Mesenteric fat pad (tissue), 1 donor: ENCODE measurements at regions not wholly inside any gene's neighbourhood (a gene's known extent, or its start where the extent isn't known, plus 50 kb on each side); places are given as distances from the start of the nearest gene placed in this dataset.
"Not testable (repeated sequence)": the region's sequence is repeated elsewhere in the genome, so short reads cannot be mapped to it uniquely, and the experiment has no call there.

Source experiments
- DNase-seq: peaks from one replicate; pipeline ENCODE4 v3.0.0-alpha.2; 2020; ENCODE audit warnings: low spot score
- donor health status: DM: yes; HTN: yes; CAD: no.

GRCh38 chr15:84094720-84095119 lies 140.9 kb upstream of the GOLGA6L4 start:
- DNase-seq: not testable (repeated sequence)

DNA sequence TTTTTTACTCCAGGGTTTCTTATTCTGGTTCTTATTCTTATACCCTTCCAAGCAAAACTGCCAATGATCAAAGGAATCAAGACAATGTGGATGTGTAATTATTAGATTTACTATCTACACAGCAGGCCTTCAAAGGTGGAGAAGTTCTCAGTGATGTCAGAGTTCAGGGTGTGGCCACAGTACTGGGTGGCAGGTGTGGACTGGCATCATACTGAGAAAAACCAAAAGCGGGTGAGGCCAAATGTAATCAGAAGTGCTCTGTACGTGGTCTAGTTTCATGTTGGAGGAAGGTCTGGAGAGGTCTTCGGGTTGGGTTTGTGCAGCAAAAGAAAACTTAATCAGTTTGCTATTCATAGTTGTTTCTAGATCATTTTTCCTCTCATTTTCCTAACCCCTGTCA lies 138.5 kb upstream of the GOLGA6L4 start:
- not testable (repeated sequence) for DNase-seq

- DNase-seq: no peak
Observed at GRCh38 chr15:84098604-84099003, 137.0 kb upstream of the GOLGA6L4 start.

DNA sequence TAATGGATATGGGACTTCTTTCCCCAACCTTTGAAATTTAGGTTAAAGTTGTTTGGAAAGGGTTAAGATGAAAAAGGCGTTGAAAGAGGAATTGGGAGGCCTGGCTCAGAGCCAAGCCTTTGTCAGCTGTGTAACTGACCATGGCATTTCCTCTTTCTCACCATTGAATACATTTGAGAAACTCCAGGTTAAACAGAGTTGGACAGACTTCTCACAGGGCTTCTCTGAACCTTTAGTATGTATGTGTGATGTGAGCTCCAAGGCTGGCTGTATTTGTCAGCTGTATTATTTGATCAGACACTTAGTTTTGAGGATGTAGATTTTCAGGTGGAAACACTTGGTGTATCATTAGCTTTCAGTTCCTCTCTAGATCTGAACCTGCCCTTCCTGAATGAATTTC lies 136.4 kb upstream of the GOLGA6L4 start:
- no peak for DNase-seq

GRCh38 chr15:84103345-84103744 lies 132.2 kb upstream of the GOLGA6L4 start:
- DNase-seq: no peak

DNA sequence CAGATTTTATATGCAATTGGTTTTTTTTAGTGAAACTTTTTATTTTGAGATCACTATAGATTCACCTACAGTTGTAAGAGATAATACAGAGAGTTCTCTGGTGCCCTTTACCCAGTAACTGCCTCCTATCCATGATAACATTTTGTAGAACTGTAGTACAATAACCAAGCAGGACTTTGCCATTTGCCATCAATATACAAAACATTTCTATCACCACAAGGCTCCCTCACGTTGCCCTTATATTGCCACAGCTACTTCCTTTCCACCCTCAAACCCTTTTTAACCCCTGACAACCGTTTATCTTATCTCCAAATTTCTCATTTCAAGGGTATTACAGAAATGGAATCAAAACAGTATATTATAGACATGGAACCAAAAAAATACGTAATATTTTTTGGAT lies 130.7 kb upstream of the GOLGA6L4 start:
- DNase-seq: no peak

DNA sequence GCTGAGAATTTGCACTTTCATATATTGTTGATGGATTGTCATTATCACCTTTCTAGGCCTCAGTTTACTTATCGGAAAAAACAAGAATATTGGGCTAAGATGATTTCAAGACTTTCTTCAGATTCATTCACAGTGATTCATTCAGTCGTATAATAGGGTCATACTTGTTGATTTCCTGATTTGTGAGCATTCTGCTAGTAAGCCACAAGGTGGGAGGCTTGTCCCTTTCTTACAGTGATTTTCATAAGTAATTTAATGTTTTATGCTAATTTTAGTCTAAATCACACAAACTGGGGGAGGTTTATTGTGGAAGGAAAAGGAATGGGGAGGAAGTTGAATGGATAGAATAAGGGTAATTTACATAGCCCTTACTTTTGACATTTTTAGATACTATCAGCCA lies 126.8 kb upstream of the GOLGA6L4 start:
- DNase-seq: no peak

GRCh38 chr15:84111575-84111974 lies 124.0 kb upstream of the GOLGA6L4 start:
- no peak for DNase-seq

GRCh38 chr15:84112025-84112424 lies 123.5 kb upstream of the GOLGA6L4 start:
- DNase-seq: no peak

DNA sequence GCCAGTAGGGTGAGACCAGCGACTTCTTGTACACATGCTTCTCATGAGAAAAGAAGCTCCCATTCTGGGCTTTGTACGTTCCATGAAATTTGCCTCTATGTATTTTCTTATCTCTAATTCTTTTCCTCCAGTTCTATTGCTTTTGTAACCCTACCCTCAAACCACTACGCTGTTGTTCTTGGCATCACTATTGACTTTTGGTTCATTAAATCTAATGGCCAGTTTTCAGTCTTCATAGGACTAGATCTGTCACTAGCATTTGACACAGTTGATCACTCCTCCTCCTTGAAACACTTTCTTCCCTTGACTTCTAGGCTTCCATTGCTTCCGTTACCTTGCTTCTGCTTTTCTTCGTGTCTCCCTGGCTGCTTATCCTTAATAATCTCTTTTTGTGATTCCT lies 121.7 kb upstream of the GOLGA6L4 start:
- no peak for DNase-seq

- not testable (repeated sequence) for DNase-seq
Observed at GRCh38 chr15:84114680-84115079, 120.9 kb upstream of the GOLGA6L4 start.

GRCh38 chr15:84119351-84119750 lies 116.2 kb upstream of the GOLGA6L4 start:
- not testable (repeated sequence) for DNase-seq

GRCh38 chr15:84120903-84121302 lies 114.7 kb upstream of the GOLGA6L4 start:
- not testable (repeated sequence) for DNase-seq

DNA sequence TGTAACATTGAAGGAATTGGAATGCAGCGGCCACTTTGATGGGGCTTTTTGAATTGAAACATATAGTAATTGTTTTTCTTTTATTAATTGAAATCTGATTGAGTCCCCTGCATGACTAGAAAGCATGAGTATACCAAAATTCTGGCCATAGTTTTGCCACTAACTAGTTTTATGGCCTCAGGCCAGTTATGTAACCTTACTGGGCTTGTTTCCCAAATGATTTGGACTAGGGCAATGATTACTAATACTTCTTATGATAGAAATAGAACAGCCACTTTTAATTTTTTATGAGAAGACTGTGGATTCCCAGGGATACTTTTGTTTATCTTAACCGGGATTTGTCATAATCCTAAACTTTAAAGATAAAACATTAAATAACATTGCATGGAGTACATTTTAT lies 106.9 kb upstream of the GOLGA6L4 start:
- DNase-seq: not testable (repeated sequence)

GRCh38 chr15:84130098-84130831 lies 105.3 kb upstream of the GOLGA6L4 start:
- not testable (repeated sequence) for DNase-seq

DNA sequence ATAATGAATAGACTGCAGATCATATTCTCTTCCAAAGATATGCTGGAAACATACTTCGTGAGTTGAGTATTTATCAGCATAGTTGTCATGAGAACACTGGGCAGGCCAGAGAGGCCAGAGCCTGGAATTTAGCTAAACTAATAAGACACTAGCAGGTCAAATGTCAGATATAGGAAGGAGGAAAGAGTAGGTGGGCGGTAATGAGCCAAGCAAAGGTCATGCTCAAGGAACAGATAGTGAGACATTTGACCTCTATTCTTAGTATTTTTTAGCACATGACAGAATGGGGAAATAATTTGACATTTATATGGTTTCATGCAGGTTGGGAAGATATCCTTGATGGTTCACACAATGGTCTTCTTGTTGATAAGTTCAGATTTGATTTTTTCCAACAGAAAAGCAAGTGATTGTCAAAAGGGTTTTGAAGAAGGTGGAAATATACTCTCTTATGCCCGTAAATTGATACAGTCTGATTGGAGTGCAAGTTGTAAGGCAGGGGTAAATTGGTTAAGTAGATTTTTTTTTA lies 99.6 kb upstream of the GOLGA6L4 start:
- not testable (repeated sequence) for DNase-seq

- no peak for DNase-seq
Observed at GRCh38 chr15:84142888-84143337, 92.7 kb upstream of the GOLGA6L4 start.

- peak; percentile 20 for DNase-seq
Observed at GRCh38 chr15:84143753-84144314, 91.7 kb upstream of the GOLGA6L4 start.

DNA sequence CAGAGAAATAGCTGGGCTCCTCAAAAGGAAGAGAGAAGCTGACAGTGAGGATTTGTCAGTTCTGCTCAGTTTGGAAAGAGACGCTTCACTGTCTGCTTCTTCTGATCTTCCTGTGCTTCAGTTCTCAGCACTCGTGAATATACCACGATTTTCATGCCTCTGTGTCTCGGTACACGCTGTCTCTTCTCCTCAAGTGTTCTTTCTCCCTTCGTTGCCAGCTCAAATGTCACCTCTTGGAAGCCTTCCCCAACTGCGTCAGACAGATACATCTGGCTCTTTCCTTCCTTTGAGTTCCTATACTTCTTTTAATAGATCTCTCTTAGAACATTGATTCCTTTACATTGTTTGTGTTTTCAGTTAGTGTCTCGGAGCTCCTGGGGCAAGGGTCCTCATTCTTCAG lies 90.6 kb upstream of the GOLGA6L4 start:
- DNase-seq: not testable (repeated sequence)

GRCh38 chr15:84146299-84146698 lies 89.3 kb upstream of the GOLGA6L4 start:
- DNase-seq: not testable (repeated sequence)

DNA sequence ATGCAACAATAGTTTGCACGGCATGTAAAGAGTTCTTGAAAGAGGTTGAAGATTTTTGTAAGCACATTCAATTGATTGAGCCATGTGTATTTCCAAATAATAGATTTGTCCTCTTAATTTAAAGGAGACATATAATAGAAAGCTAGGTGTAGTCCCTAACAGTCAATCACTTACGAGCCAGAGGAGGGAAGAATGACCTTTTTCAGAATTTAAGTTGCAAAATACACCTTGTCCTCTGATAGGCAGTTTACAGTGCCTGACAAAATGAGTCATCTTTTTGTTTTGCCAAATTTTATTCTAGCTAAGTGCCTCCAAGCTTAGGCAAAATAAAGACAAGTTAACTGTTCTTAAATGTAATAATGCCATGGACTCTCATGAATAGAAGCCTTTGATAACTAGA lies 88.3 kb upstream of the GOLGA6L4 start:
- DNase-seq: not testable (repeated sequence)

- DNase-seq: peak; percentile 67
Observed at GRCh38 chr15:84151205-84151931, 84.2 kb upstream of the GOLGA6L4 start.
